ENCODE measurements at regions not wholly inside any gene's neighbourhood (a gene's known extent, or its start where the extent isn't known, plus 50 kb on each side); places are given as distances from the start of the nearest gene placed in this dataset.

DNA sequence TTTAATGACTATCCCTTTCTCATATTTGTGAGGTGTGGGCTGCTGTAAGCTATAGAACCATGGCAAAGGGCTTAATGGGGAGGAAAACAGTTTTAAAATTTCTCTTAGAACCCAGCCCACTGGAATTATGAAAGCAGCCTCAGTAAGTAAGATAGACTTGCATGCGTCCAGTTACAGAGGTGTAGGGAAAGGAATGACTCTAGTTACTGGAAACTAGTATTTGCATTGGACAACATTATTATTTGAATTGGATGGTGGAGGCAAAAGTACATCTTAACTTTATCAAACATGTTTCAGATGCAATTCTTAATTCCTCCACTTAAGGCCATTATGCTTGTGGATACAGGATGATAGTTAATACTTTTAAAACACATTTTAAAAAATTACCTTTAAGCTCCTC lies 292.9 kb downstream of the SPRY2 start:
- Histone ChIP-seq H3K27me3 (ENCODE audit: control insufficient read depth, insufficient read depth, low read length) (no peaks in the 10 kb centered on the region), H3K4me3 (ENCODE audit: insufficient read depth, low read depth, low read length) (no peak overlapping the region), H3K36me3 (replicated peaks; ENCODE audit: control insufficient read depth, insufficient read depth, low read length) (no peaks in the 10 kb centered on the region)
- no peak for DNase-seq

- H3K36me3 ChIP-seq (replicated peaks; ENCODE audit: control insufficient read depth, insufficient read depth, low read length): no peaks in the 10 kb centered on the region
- H3K27me3 ChIP-seq (ENCODE audit: control insufficient read depth, insufficient read depth, low read length): no peaks in the 10 kb centered on the region
- no peak overlapping the region for H3K4me3 ChIP-seq (ENCODE audit: insufficient read depth, low read depth, low read length)
- no peak for DNase-seq
Measured at GRCh38 chr13:80047406-80047805, 293.5 kb downstream of the SPRY2 start.

GRCh38 chr13:80040981-80041317 lies 300.0 kb downstream of the SPRY2 start:
- H3K36me3 ChIP-seq (replicated peaks; ENCODE audit: control insufficient read depth, insufficient read depth, low read length): no peaks in the 10 kb centered on the region

GRCh38 chr13:80040196-80040980 lies 300.5 kb downstream of the SPRY2 start:
- H3K4me3 ChIP-seq (ENCODE audit: insufficient read depth, low read depth, low read length): no peak overlapping the region
- no peak for DNase-seq
- no peaks in the 10 kb centered on the region for H3K36me3 ChIP-seq (replicated peaks; ENCODE audit: control insufficient read depth, insufficient read depth, low read length)
- no peaks in the 10 kb centered on the region for H3K27me3 ChIP-seq (ENCODE audit: control insufficient read depth, insufficient read depth, low read length)

More at GRCh38 chr13:80040981-80041317, 300.0 kb downstream of the SPRY2 start:
- H3K27me3 ChIP-seq (ENCODE audit: control insufficient read depth, insufficient read depth, low read length): no peaks in the 10 kb centered on the region
- H3K4me3 ChIP-seq (ENCODE audit: insufficient read depth, low read depth, low read length): no peak overlapping the region
- no peak for DNase-seq

DNA sequence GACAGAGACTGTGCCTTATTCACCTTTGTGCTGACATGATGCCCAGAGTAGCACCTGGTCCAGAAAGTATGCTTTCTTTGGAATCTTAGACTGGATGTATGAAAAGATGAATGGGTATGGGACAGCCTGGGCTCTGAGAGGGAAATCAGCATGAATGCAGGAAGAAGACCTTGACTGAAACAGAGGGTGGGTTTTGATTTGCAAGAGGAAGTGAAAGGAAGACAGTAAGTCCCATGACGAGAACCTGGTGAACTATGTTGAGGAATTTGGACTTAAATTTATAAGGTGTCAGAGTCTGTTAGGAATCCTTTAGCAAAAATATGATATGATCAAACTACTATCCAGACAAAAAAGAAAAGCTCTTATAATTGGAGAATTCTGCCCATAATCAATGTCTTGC lies 301.9 kb downstream of the SPRY2 start:
- no peaks in the 10 kb centered on the region for H3K27me3 ChIP-seq (ENCODE audit: control insufficient read depth, insufficient read depth, low read length)
- H3K4me3 ChIP-seq (ENCODE audit: insufficient read depth, low read depth, low read length): no peak overlapping the region
- DNase-seq: no peak
- no peaks in the 10 kb centered on the region for H3K36me3 ChIP-seq (replicated peaks; ENCODE audit: control insufficient read depth, insufficient read depth, low read length)

GRCh38 chr13:80038371-80038770 lies 302.6 kb downstream of the SPRY2 start:
- no peak for DNase-seq
- H3K4me3 ChIP-seq (ENCODE audit: insufficient read depth, low read depth, low read length): no peak overlapping the region
- H3K36me3 ChIP-seq (replicated peaks; ENCODE audit: control insufficient read depth, insufficient read depth, low read length): no peaks in the 10 kb centered on the region
- no peaks in the 10 kb centered on the region for H3K27me3 ChIP-seq (ENCODE audit: control insufficient read depth, insufficient read depth, low read length)

GRCh38 chr13:80037505-80037888 lies 303.4 kb downstream of the SPRY2 start:
- Histone ChIP-seq H3K36me3 (replicated peaks; ENCODE audit: control insufficient read depth, insufficient read depth, low read length) (no peaks in the 10 kb centered on the region), H3K27me3 (ENCODE audit: control insufficient read depth, insufficient read depth, low read length) (no peaks in the 10 kb centered on the region), H3K4me3 (ENCODE audit: insufficient read depth, low read depth, low read length) (no peak overlapping the region)
- DNase-seq: no peak

GRCh38 chr13:80036845-80037504 lies 304.0 kb downstream of the SPRY2 start:
- no peaks in the 10 kb centered on the region for H3K27me3 ChIP-seq (ENCODE audit: control insufficient read depth, insufficient read depth, low read length)
- no peak for DNase-seq
- no peaks in the 10 kb centered on the region for H3K36me3 ChIP-seq (replicated peaks; ENCODE audit: control insufficient read depth, insufficient read depth, low read length)
- H3K4me3 ChIP-seq (ENCODE audit: insufficient read depth, low read depth, low read length): no peak overlapping the region

DNA sequence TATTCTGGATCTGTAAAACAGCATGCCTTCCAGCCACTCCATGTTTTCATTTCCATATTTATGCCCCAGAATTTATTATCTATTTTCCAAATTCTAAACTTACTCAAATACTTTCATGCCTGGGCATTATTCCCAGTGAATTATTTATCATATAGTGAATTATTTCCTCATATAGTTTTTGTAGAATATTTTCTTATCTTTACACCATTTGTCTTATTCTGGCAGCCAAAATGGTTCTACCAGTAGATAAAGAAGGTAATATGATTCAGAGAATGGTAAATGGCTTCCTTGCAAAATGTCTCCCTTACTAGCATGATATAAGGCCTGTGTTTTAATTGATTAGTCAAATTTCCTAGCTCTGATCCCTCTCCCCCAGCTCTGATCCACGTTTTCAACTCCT lies 305.8 kb downstream of the SPRY2 start:
- no peak for DNase-seq
- Histone ChIP-seq H3K27me3 (ENCODE audit: control insufficient read depth, insufficient read depth, low read length) (no peaks in the 10 kb centered on the region), H3K36me3 (replicated peaks; ENCODE audit: control insufficient read depth, insufficient read depth, low read length) (no peaks in the 10 kb centered on the region), H3K4me3 (ENCODE audit: insufficient read depth, low read depth, low read length) (no peak overlapping the region)

DNA sequence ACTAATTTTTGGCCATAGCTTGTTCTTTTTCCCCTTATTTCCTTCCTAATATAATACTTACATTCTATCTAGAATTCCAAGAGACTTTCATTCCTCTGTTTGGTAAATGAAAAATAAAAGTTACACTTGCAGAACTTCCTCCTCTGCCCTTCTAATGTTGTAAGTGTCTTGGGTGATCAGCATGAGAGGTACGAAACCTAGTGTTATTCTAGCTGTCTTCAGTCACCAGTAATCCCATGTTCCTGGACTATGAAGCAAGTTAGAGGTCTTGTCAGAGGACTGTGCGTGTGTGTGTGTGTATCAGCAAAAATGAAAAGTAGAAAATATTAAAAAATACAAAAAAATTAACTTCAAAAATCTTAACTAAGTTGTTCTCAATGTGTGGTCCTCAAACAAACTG lies 307.0 kb downstream of the SPRY2 start:
- DNase-seq: no peak
- no peaks in the 10 kb centered on the region for H3K36me3 ChIP-seq (replicated peaks; ENCODE audit: control insufficient read depth, insufficient read depth, low read length)
- H3K27me3 ChIP-seq (ENCODE audit: control insufficient read depth, insufficient read depth, low read length): no peaks in the 10 kb centered on the region
- H3K4me3 ChIP-seq (ENCODE audit: insufficient read depth, low read depth, low read length): no peak overlapping the region

GRCh38 chr13:80033286-80033685 lies 307.6 kb downstream of the SPRY2 start:
- no peaks in the 10 kb centered on the region for H3K27me3 ChIP-seq (ENCODE audit: control insufficient read depth, insufficient read depth, low read length)
- no peak for DNase-seq
- no peaks in the 10 kb centered on the region for H3K36me3 ChIP-seq (replicated peaks; ENCODE audit: control insufficient read depth, insufficient read depth, low read length)
- no peak overlapping the region for H3K4me3 ChIP-seq (ENCODE audit: insufficient read depth, low read depth, low read length)

GRCh38 chr13:80030491-80030890 lies 310.4 kb downstream of the SPRY2 start:
- no peak for DNase-seq
- H3K36me3 ChIP-seq (replicated peaks; ENCODE audit: control insufficient read depth, insufficient read depth, low read length): no peaks in the 10 kb centered on the region
- no peak overlapping the region for H3K4me3 ChIP-seq (ENCODE audit: insufficient read depth, low read depth, low read length)
- no peaks in the 10 kb centered on the region for H3K27me3 ChIP-seq (ENCODE audit: control insufficient read depth, insufficient read depth, low read length)

GRCh38 chr13:80029170-80029569 lies 311.8 kb downstream of the SPRY2 start:
- no peak for DNase-seq
- H3K4me3 ChIP-seq (ENCODE audit: insufficient read depth, low read depth, low read length): no peak overlapping the region
- no peaks in the 10 kb centered on the region for H3K27me3 ChIP-seq (ENCODE audit: control insufficient read depth, insufficient read depth, low read length)
- H3K36me3 ChIP-seq (replicated peaks; ENCODE audit: control insufficient read depth, insufficient read depth, low read length): no peaks in the 10 kb centered on the region

- no peaks in the 10 kb centered on the region for H3K36me3 ChIP-seq (replicated peaks; ENCODE audit: control insufficient read depth, insufficient read depth, low read length)
- DNase-seq: no peak
- H3K4me3 ChIP-seq (ENCODE audit: insufficient read depth, low read depth, low read length): no peak overlapping the region
- no peaks in the 10 kb centered on the region for H3K27me3 ChIP-seq (ENCODE audit: control insufficient read depth, insufficient read depth, low read length)
Measured at GRCh38 chr13:80022146-80022545, 318.8 kb downstream of the SPRY2 start.

DNA sequence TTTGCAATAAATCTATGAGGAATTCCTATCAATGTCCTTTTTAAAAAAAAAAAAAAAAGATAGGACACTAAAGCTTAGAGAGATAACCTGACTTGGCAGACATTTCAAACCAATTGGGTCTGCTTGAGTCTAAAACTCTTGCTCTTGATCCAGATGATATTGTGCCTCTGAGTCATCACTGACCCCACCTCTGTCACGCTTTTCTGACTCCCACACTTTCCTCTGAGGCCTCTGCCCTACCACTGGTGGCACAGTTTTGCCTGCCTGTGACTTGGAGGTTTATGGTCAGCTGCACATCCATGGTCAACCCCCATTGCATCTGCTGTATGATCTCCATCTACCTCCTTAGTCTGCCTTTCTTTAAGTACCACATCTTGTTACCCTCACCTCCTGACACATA lies 328.7 kb downstream of the SPRY2 start:
- Histone ChIP-seq H3K27me3 (ENCODE audit: control insufficient read depth, insufficient read depth, low read length) (no peaks in the 10 kb centered on the region), H3K36me3 (replicated peaks; ENCODE audit: control insufficient read depth, insufficient read depth, low read length) (no peaks in the 10 kb centered on the region), H3K4me3 (ENCODE audit: insufficient read depth, low read depth, low read length) (no peak overlapping the region)
- DNase-seq: no peak
